HCT116 (cell line): ENCODE measurements at regions not wholly inside any gene's neighbourhood (a gene's known extent, or its start where the extent isn't known, plus 50 kb on each side); places are given as distances from the start of the nearest gene placed in this dataset.

Experiments used
- ATAC-seq: fragments of 200-7000 bp; cut with Tn5 transposase; 2 replicates; pipeline ENCODE4 v1.9.1; 2020; ENCODE audit warnings: mild to moderate bottlenecking, moderate library complexity
- BruUV-seq: library from RNA; stranded (reverse); fragments of 400-500 nt; replicated peaks from 2 replicates; lab custom pipeline; 2021; lab: Mats Ljungman, UMichigan
- CTCF ChIA-PET: fragments of 300-600 bp; sonication (Branson Sonifier 250); formaldehyde crosslinking; loops from one replicate; lab custom pipeline; 2021; ENCODE audit warnings: antibody characterized with exemption; lab: Charles Lee
- POLR2A ChIA-PET: fragments of 300-600, 350-600 bp; sonication (Branson Sonifier 250); formaldehyde crosslinking; loops from one replicate; lab custom pipeline; 2021; ENCODE audit warnings: antibody characterized with exemption; lab: Charles Lee
- RAD21 ChIA-PET, 2 experiments: fragments of 300-600 bp; sonication (Branson Sonifier 250); formaldehyde crosslinking; loops; one replicate each; lab custom pipeline; 2023; ENCODE audit warnings: low total read pairs in 2 of 2; ENCODE audit not compliant: uncharacterized antibody in 2 of 2, unreplicated experiment in 2 of 2, low non-redundant PET in 1 of 2; lab: Charles Lee
- DNase-seq: peaks from one replicate; pipeline ENCODE4 v3.0.0-alpha.2; 2010; ENCODE audit warnings: low read depth, low spot score
- H2AFZ ChIP-seq: fragments of 200-600 bp; shearing (Covaris generic), sonication (generic); 2 replicates; pipeline ENCODE4 v1.6.1; 2017; ENCODE audit warnings: low read depth, mixed run types, mixed read lengths, antibody characterized with exemption, low read length; ENCODE audit not compliant: poor library complexity, severe bottlenecking
- H3K27ac ChIP-seq: 2 replicates; pipeline ENCODE4 v1.5.1; 2012; ENCODE audit warnings: low read depth, low read length
- H3K27me3 ChIP-seq: fragments of 200-600 bp; sonication (generic); 2 replicates; pipeline ENCODE4 v1.6.1; 2016; ENCODE audit warnings: mixed run types, low read length, mixed read lengths; ENCODE audit not compliant: insufficient read depth
- H3K36me3 ChIP-seq, 2 experiments: fragments of 200-500 bp in 1 of 2; fragments of 200-600 bp in 1 of 2; sonication (Bioruptor generic) in 1 of 2; sonication (generic) in 1 of 2; 2 replicates each; pipeline versions ENCODE4 v1.5.1 to v1.6.1; 2014 to 2016; ENCODE audit warnings: low read length in 2 of 2, inconsistent platforms in 1 of 2, mixed read lengths in 1 of 2, mixed run types in 1 of 2; ENCODE audit not compliant: insufficient read depth in 2 of 2, control insufficient read depth in 1 of 2
- H3K4me1 ChIP-seq, 2 experiments: fragments of 200-600 bp in 1 of 2; sonication (generic) in 1 of 2; 2 replicates each; pipeline versions ENCODE4 v1.5.1 to v1.6.1; 2012 to 2017; ENCODE audit warnings: low read length in 2 of 2, inconsistent platforms in 1 of 2, mild to moderate bottlenecking in 1 of 2, mixed read lengths in 1 of 2, mixed run types in 1 of 2, moderate library complexity in 1 of 2; ENCODE audit not compliant: insufficient read depth in 2 of 2, control insufficient read depth in 1 of 2
- H3K4me2 ChIP-seq: fragments of 200-600 bp; sonication (generic); 2 replicates; pipeline ENCODE4 v1.6.1; 2017; ENCODE audit warnings: mixed run types, low read length, mixed read lengths
- H3K4me3 ChIP-seq, 2 experiments: fragments of 200-600 bp in 1 of 2; sonication (generic) in 1 of 2; replicated peaks in 1 of 2; 2 replicates each; pipeline ENCODE4 v1.5.1; 2011 to 2016; ENCODE audit warnings: low read length in 2 of 2, control low read depth in 1 of 2, low read depth in 1 of 2, mild to moderate bottlenecking in 1 of 2, mixed read lengths in 1 of 2, mixed run types in 1 of 2
- H3K79me2 ChIP-seq: fragments of 200-600 bp; sonication (generic); 2 replicates; pipeline ENCODE4 v1.6.1; 2017; ENCODE audit warnings: mild to moderate bottlenecking, mixed run types, low read length, moderate library complexity, mixed read lengths; ENCODE audit not compliant: insufficient read depth
- H3K9ac ChIP-seq: fragments of 200-600 bp; sonication (generic); 2 replicates; pipeline ENCODE4 v1.6.1; 2016; ENCODE audit warnings: low read length, mixed read lengths
- H3K9me2 ChIP-seq: fragments of 200-600 bp; sonication (generic), shearing (Covaris generic); 2 replicates; pipeline ENCODE4 v1.6.1; 2017; ENCODE audit warnings: mixed run types, mild to moderate bottlenecking, moderate library complexity; ENCODE audit not compliant: insufficient read depth
- H3K9me3 ChIP-seq, 2 experiments: fragments of 200-500 bp in 1 of 2; fragments of 200-600 bp in 1 of 2; sonication (Bioruptor generic) in 1 of 2; sonication (generic) in 1 of 2; 2 replicates each; pipeline ENCODE4 v1.6.1; 2014 to 2017; ENCODE audit warnings: low read length in 2 of 2, mixed read lengths in 2 of 2, inconsistent platforms in 1 of 2, low read depth in 1 of 2, mild to moderate bottlenecking in 1 of 2, mixed run types in 1 of 2, moderate library complexity in 1 of 2; ENCODE audit not compliant: control insufficient read depth in 1 of 2, insufficient read depth in 1 of 2
- H4K20me1 ChIP-seq: fragments of 200-600 bp; sonication (generic), shearing (Covaris generic); 2 replicates; pipeline ENCODE4 v1.6.1; 2017; ENCODE audit warnings: mixed run types, mild to moderate bottlenecking, moderate library complexity; ENCODE audit not compliant: insufficient read depth
- ATF3 ChIP-seq: IDR thresholded peaks from 2 replicates; pipeline ENCODE4 v1.6.1; 2012
- CBX3 ChIP-seq: IDR thresholded peaks from 2 replicates; pipeline ENCODE4 v1.6.1; 2012; ENCODE audit warnings: low read depth
- CEBPB ChIP-seq: IDR thresholded peaks from 2 replicates; pipeline ENCODE4 v1.6.1; 2012; ENCODE audit warnings: low read depth
- EGR1 ChIP-seq: IDR thresholded peaks from 2 replicates; pipeline ENCODE4 v1.6.1; 2012; ENCODE audit warnings: low read depth
- ELF1 ChIP-seq: IDR thresholded peaks from 2 replicates; pipeline ENCODE4 v1.6.1; 2012; ENCODE audit warnings: low read depth, borderline replicate concordance
- EZH2 ChIP-seq: fragments of 200-600 bp; sonication (generic); IDR thresholded peaks from 2 replicates; pipeline ENCODE4 v1.6.1; 2017; ENCODE audit warnings: antibody characterized with exemption, mixed run types
- EZH2phosphoT487 ChIP-seq: fragments of 200-600 bp; IDR thresholded peaks from 2 replicates; pipeline ENCODE4 v1.6.1; 2018; ENCODE audit warnings: antibody characterized with exemption, borderline replicate concordance
- JUND ChIP-seq: IDR thresholded peaks from 2 replicates; pipeline ENCODE4 v1.6.1; 2012
- MAX ChIP-seq: IDR thresholded peaks from 2 replicates; pipeline ENCODE4 v1.6.1; 2012
- POLR2A ChIP-seq: IDR thresholded peaks from 2 replicates; pipeline ENCODE4 v1.7.0; 2011; ENCODE audit warnings: borderline replicate concordance; ENCODE audit not compliant: insufficient read depth, insufficient read length; ENCODE audit errors: extremely low read depth
- POLR2AphosphoS5 ChIP-seq: IDR thresholded peaks from 2 replicates; pipeline ENCODE4 v1.6.1; 2011; ENCODE audit warnings: mild to moderate bottlenecking, low read depth, low read length, moderate library complexity
- RAD21 ChIP-seq: IDR thresholded peaks from 2 replicates; pipeline ENCODE4 v1.6.1; 2012; ENCODE audit warnings: low read depth, mild to moderate bottlenecking
- REST ChIP-seq: IDR thresholded peaks from 2 replicates; pipeline ENCODE4 v1.6.1; 2012; ENCODE audit warnings: low read depth
- SIN3A ChIP-seq: IDR thresholded peaks from 2 replicates; pipeline ENCODE4 v1.6.1; 2012; ENCODE audit warnings: low read depth
- SP1 ChIP-seq: IDR thresholded peaks from 2 replicates; pipeline ENCODE4 v1.6.1; 2012; ENCODE audit warnings: low read depth
- SRF ChIP-seq: IDR thresholded peaks from 2 replicates; pipeline ENCODE4 v1.6.1; 2012; ENCODE audit warnings: low read depth
- TCF7L2 ChIP-seq: IDR thresholded peaks from 2 replicates; pipeline ENCODE4 v1.7.0; 2011; ENCODE audit warnings: borderline replicate concordance, inconsistent platforms; ENCODE audit not compliant: insufficient read depth, insufficient read length; ENCODE audit errors: extremely low read depth
- YY1 ChIP-seq: IDR thresholded peaks from 2 replicates; pipeline ENCODE4 v1.6.1; 2011; ENCODE audit warnings: low read length, low read depth, moderate library complexity, mild to moderate bottlenecking; ENCODE audit not compliant: insufficient replicate concordance; ENCODE audit errors: extremely low read depth
- ZBTB33 ChIP-seq: IDR thresholded peaks from 2 replicates; pipeline ENCODE4 v1.6.1; 2011; ENCODE audit warnings: mild to moderate bottlenecking, low read length, moderate library complexity; ENCODE audit not compliant: insufficient replicate concordance; ENCODE audit errors: extremely low read depth
- intact Hi-C: fragments of 100-400 bp; cut with micrococcal nuclease; formaldehyde crosslinking; loops from 2 replicates; pipeline ENCODE4 v1.10.0; 2022

GRCh38 chr6:92847988-92848387 lies 571.4 kb downstream of the EPHA7 start:
- Histone ChIP-seq H3K27ac (no peak overlapping the region), H4K20me1 (no peaks in the 10 kb centered on the region), H3K9me2 (no peaks in the 10 kb centered on the region), H3K4me3 (no peak overlapping the region), H3K9ac (no peak overlapping the region), H3K79me2 (no peaks in the 10 kb centered on the region), H3K4me2 (no peak overlapping the region), H3K4me1 (no peaks in the 10 kb centered on the region), H3K9me3 (peaks cover 9 to 15% of the 10 kb centered on the region in 2 experiments; a peak in 2 of 4 replicates), H3K27me3 (no peaks in the 10 kb centered on the region), H2AFZ (no peak overlapping the region), H3K36me3 (no peaks in the 10 kb centered on the region)
- POLR2A ChIA-PET = no interaction called here
- intact Hi-C loops = no loop called here
- CTCF ChIA-PET = no interaction called here
- ATAC-seq (no peak), DNase-seq (no peak)
- RAD21 ChIA-PET = no interaction called here
- no TSS peak for BruUV-seq
- TF ChIP-seq EGR1 (no peak), CEBPB (no peak), REST (no peak), RAD21 (no peak), CBX3 (no peak), ATF3 (no peak), POLR2AphosphoS5 (no peak), TCF7L2 (no peak), POLR2A (no peak), ZBTB33 (no peak), ELF1 (no peak), SP1 (no peak), EZH2 (no peak), MAX (no peak), SRF (no peak), SIN3A (no peak), YY1 (no peak), EZH2phosphoT487 (no peak), JUND (no peak)
